ENCODE measurements at regions not wholly inside any gene's neighbourhood (a gene's known extent, or its start where the extent isn't known, plus 50 kb on each side); places are given as distances from the start of the nearest gene placed in this dataset.

DNA sequence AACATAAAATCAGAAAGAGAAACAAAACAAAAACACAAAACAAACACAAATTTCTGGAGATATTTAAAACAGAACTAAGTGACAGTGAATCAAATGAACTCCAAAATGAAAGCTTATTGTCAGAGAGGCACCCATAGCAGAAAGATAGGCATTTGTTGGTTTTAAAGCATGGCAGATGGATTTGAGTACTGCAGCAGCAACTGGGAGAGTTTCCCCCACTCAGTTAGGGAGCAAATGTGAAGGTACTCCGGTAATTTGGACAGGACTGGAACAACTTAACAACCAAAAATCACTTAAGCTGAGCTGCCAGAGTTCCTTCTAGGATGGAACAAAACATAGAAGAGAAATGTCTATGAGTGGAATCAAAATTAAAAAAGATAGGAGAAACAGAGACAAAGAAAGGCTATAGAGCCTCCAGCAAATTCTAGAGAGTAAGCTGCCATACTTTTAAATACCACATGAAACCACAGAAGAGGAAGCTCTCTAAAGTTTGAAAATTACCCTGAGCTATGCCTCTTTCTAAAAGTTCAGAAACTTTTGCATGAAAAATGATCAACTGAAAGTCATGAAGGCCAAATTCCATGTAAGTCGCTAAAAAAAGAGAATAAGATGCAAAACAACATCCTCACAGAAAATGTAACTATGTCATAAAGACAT is 1248.3 kb upstream of the USP15 start:
- Histone ChIP-seq H3K27ac (no peak overlapping the region), H3K9ac (ENCODE audit: low read depth in 2 of 2, low read length in 2 of 2) (no peak overlapping the region), H3K36me3 (no peaks in the 10 kb centered on the region), H3K9me3 (no peaks in the 10 kb centered on the region), H3K4me3 (no peak overlapping the region), H3K4me1 (no peaks in the 10 kb centered on the region), H3K27me3 (no peaks in the 10 kb centered on the region)
- intact Hi-C loops (cut with DNase I): no loop called here
- TF ChIP-seq, protein P1, sequence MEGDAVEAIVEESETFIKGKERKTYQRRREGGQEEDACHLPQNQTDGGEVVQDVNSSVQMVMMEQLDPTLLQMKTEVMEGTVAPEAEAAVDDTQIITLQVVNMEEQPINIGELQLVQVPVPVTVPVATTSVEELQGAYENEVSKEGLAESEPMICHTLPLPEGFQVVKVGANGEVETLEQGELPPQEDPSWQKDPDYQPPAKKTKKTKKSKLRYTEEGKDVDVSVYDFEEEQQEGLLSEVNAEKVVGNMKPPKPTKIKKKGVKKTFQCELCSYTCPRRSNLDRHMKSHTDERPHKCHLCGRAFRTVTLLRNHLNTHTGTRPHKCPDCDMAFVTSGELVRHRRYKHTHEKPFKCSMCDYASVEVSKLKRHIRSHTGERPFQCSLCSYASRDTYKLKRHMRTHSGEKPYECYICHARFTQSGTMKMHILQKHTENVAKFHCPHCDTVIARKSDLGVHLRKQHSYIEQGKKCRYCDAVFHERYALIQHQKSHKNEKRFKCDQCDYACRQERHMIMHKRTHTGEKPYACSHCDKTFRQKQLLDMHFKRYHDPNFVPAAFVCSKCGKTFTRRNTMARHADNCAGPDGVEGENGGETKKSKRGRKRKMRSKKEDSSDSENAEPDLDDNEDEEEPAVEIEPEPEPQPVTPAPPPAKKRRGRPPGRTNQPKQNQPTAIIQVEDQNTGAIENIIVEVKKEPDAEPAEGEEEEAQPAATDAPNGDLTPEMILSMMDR (IDR thresholded peaks at IDR 0.05): no peak
- DNase-seq: no peak

DNA sequence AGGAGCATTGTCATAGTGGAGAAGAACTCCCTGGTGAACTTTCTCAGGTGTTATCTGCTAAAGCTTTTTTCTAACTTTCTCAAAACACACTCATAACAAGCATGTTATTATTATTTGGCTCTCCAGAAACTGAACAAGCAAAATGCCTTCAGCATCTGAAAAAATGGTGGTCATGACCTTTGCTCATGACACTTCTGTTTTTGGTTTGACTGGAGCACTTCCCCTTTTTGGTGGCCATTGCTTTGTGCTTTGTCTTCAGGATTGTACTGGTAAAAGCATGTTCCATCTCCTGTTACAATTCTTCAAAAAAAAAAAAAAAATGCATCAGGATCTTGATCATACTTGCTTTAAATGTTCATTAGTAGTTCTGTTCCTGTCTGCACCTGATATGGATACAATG is 1241.6 kb upstream of the USP15 start:
- Histone ChIP-seq H3K4me3 (no peak overlapping the region), H3K9me3 (no peaks in the 10 kb centered on the region), H3K4me1 (no peaks in the 10 kb centered on the region), H3K36me3 (no peaks in the 10 kb centered on the region), H3K27me3 (no peaks in the 10 kb centered on the region), H3K9ac (ENCODE audit: low read depth in 2 of 2, low read length in 2 of 2) (no peak overlapping the region), H3K27ac (no peak overlapping the region)
- no peak for DNase-seq
- TF ChIP-seq, protein P1 (IDR thresholded peaks at IDR 0.05): no peak
- intact Hi-C loops (cut with DNase I): no loop called here

DNA sequence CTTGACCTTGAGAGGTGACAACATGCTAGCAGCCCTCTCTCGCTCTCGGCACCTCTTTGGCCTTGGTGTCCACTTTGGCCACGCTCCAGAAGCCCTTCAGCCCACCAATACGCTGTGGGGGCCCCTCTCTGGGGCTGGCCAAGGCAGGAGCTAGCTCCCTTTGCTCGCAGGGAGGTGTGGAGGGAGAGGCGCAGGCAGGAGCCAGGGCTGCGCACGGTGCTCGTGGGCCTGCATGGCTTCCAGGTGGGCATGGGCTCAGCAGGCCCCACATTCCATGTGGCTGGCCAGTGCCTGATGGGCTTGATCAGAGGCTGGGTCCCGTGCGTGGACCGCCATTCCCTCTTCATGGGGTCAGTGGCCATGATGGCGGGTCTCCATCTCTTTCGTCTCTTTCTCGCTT is 1237.0 kb upstream of the USP15 start:
- DNase-seq: no peak
- Histone ChIP-seq H3K4me3 (no peak overlapping the region), H3K9ac (ENCODE audit: low read depth in 2 of 2, low read length in 2 of 2) (no peak overlapping the region), H3K27me3 (no peaks in the 10 kb centered on the region), H3K4me1 (no peaks in the 10 kb centered on the region), H3K9me3 (no peaks in the 10 kb centered on the region), H3K36me3 (no peaks in the 10 kb centered on the region), H3K27ac (no peak overlapping the region)
- intact Hi-C loops (cut with DNase I): no loop called here
- TF ChIP-seq, protein P1 (IDR thresholded peaks at IDR 0.05): no peak

DNA sequence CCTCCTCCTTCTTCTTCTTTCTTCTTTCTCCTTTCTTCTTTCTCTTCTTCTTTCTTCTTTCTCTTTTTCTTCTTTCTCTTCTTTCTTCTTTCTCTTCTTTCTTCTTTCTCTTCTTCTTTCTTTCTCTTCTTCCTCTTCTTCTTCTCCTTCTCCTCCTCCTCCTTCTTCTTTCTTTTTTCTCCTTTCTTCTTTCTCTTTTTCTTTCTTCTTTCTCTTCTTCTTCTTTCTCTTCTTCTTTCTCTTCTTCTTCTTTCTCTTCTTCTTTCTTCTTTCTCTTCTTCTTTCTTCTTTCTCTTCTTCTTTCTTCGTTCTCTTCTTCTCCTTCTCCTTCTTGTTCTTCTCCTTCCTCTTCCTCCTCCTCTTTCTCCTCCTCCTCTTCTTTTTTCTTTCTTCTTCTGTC is 1230.7 kb upstream of the USP15 start:
- TF ChIP-seq, protein P1 (IDR thresholded peaks at IDR 0.05): no peak
- Histone ChIP-seq H3K36me3 (no peaks in the 10 kb centered on the region), H3K9me3 (no peaks in the 10 kb centered on the region), H3K27me3 (no peaks in the 10 kb centered on the region), H3K27ac (no peak overlapping the region), H3K9ac (ENCODE audit: low read depth in 2 of 2, low read length in 2 of 2) (no peak overlapping the region), H3K4me3 (no peak overlapping the region), H3K4me1 (no peaks in the 10 kb centered on the region)
- DNase-seq: no peak
- intact Hi-C loops (cut with DNase I): no loop called here

DNA sequence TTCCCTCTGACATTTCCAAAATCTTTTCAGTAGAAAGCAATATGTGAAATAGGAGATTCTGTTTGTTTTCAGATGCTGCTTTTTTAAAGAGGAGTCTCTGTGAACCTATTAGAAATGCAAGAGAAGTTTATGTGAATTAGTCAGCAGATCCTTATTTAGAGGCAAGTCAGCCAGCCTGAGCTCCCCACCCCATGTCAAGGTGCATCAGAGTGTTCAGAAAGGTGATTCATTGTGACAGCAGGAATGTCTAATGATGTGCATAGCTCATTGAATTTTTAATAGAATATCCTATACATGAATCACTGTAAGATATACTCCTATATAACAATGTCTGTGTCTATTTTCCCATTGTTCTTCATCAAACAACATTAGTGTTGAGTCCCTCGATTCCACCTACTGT is 1222.4 kb upstream of the USP15 start:
- Histone ChIP-seq H3K4me3 (no peak overlapping the region), H3K36me3 (no peaks in the 10 kb centered on the region), H3K9ac (ENCODE audit: low read depth in 2 of 2, low read length in 2 of 2) (no peak overlapping the region), H3K27me3 (no peaks in the 10 kb centered on the region), H3K27ac (no peak overlapping the region), H3K4me1 (no peaks in the 10 kb centered on the region), H3K9me3 (no peaks in the 10 kb centered on the region)
- TF ChIP-seq, protein P1 (IDR thresholded peaks at IDR 0.05): no peak
- intact Hi-C loops (cut with DNase I): no loop called here
- DNase-seq: no peak

Data from colonic mucosa (tissue), 4 donors.